Upper lobe of left lung (tissue), 6 donors: ENCODE measurements at regions not wholly inside any gene's neighbourhood (a gene's known extent, or its start where the extent isn't known, plus 50 kb on each side); places are given as distances from the start of the nearest gene placed in this dataset.

Experiments used
- ATAC-seq, 2 donors: fragments of 200-7000 bp; cut with Tn5 transposase; one replicate each; pipeline ENCODE4 v1.9.1; 2022; ENCODE audit warnings: mild to moderate bottlenecking in 2 of 2, moderate library complexity in 2 of 2; ENCODE audit not compliant: low FRiP score in 2 of 2
- DNase-seq, 2 donors: peaks; one replicate each; pipeline ENCODE4 v3.0.0-alpha.2; 2019 to 2020
- H3K27ac ChIP-seq, 4 donors: fragments of 200-600 bp; sonication (generic); one replicate each; pipeline ENCODE4 v1.5.1; 2016 to 2019
- H3K27me3 ChIP-seq, 4 donors: fragments of 200-600 bp; sonication (generic); one replicate each; pipeline ENCODE4 v1.5.1; 2017 to 2019
- H3K36me3 ChIP-seq, 4 donors: fragments of 200-600 bp; sonication (generic); one replicate each; pipeline ENCODE4 v1.5.1; 2016 to 2019
- H3K4me1 ChIP-seq, 4 donors: fragments of 200-600 bp; sonication (generic); one replicate each; pipeline ENCODE4 v1.5.1; 2018 to 2019
- H3K4me3 ChIP-seq, 4 donors: fragments of 200-600 bp; sonication (generic); one replicate each; pipeline ENCODE4 v1.5.1; 2017 to 2019; ENCODE audit warnings: mild to moderate bottlenecking in 2 of 4, moderate library complexity in 1 of 4
- H3K9me3 ChIP-seq, 4 donors: fragments of 200-600 bp; sonication (generic); one replicate each; pipeline ENCODE4 v1.5.1; 2018 to 2019
- CTCF ChIP-seq, 6 experiments: fragments of 450-650 bp in 4 of 6; fragments of 200-600 bp in 2 of 6; sonication (generic) in 2 of 6; IDR thresholded peaks; one replicate each; pipeline ENCODE4 v1.5.1; 2016 to 2019; ENCODE audit warnings: antibody characterized with exemption in 6 of 6
- EP300 ChIP-seq, 4 donors: sonication (generic); formaldehyde crosslinking; IDR thresholded peaks; one replicate each; pipeline ENCODE4 v1.5.1; 2017; ENCODE audit warnings: antibody characterized with exemption in 4 of 4, control low read depth in 2 of 4
- POLR2A ChIP-seq, 4 donors: fragments of 450-650 bp; IDR thresholded peaks; one replicate each; pipeline ENCODE4 v1.5.1; 2016 to 2017; ENCODE audit warnings: antibody characterized with exemption in 4 of 4, mild to moderate bottlenecking in 2 of 4
- POLR2AphosphoS5 ChIP-seq, 2 donors: sonication (generic); formaldehyde crosslinking; IDR thresholded peaks; one replicate each; pipeline ENCODE4 v1.5.1; 2017; ENCODE audit warnings: antibody characterized with exemption in 2 of 2
- WGBS, 2 donors: methylation state at CpG; one replicate each; pipeline ENCODE4 v1.1.5; 2017 to 2018; 5-methylcytosine and 5-hydroxymethylcytosine counted together
- donor health status: DM: no; HTN: no; CAD: no; lungs with moderate emphysema.
- donor health status: DM: no; HTN: yes; CAD: no; lungs with severe emphysema.

- ATAC-seq = no peak
These were observed 405.3 kb downstream of the LPIN1 start for GRCh38 chr2:12151716-12152115.

GRCh38 chr2:12152888-12153287 lies 406.5 kb downstream of the LPIN1 start:
- no peak overlapping the region for H3K27ac ChIP-seq
- TF ChIP-seq POLR2A (IDR thresholded peaks at IDR 0.05) (no peak), POLR2AphosphoS5 (IDR thresholded peaks at IDR 0.05) (no peak), EP300 (IDR thresholded peaks at IDR 0.05) (no peak), CTCF (IDR thresholded peaks at IDR 0.05) (no peak)
- no peak overlapping the region for H3K4me3 ChIP-seq
- ATAC-seq = no peak
- peaks cover 9 to 25% (median 11%) of the 10 kb centered on the region in 4 donors for H3K4me1 ChIP-seq
- no peaks in the 10 kb centered on the region for H3K36me3 ChIP-seq
- 83 to 84% methylated on average over 3 of the region's 3 CpGs for WGBS, 2 donors
- H3K27me3 ChIP-seq = no peaks in the 10 kb centered on the region
- no peak for DNase-seq
- H3K9me3 ChIP-seq = no peaks in the 10 kb centered on the region

More at GRCh38 chr2:12151716-12152115, 405.3 kb downstream of the LPIN1 start:
- no peak for DNase-seq
- Histone ChIP-seq H3K27ac (no peak overlapping the region), H3K4me1 (peaks cover 9 to 23% (median 11%) of the 10 kb centered on the region in 4 donors), H3K9me3 (no peaks in the 10 kb centered on the region), H3K27me3 (no peaks in the 10 kb centered on the region), H3K4me3 (no peak overlapping the region), H3K36me3 (no peaks in the 10 kb centered on the region)
- 54 to 60% methylated on average over 6 of the region's 6 CpGs for WGBS, 2 donors
- no peak for TF ChIP-seq POLR2A (IDR thresholded peaks at IDR 0.05)
- no peak for TF ChIP-seq EP300 (IDR thresholded peaks at IDR 0.05)
- TF ChIP-seq CTCF (IDR thresholded peaks at IDR 0.05) = no peak
- no peak for TF ChIP-seq POLR2AphosphoS5 (IDR thresholded peaks at IDR 0.05)

- Histone ChIP-seq H3K27ac (peak overlapping the region in 3 of 4 donors; percentile 7 to 46 (median 22)), H3K36me3 (no peaks in the 10 kb centered on the region), H3K4me3 (no peak overlapping the region), H3K27me3 (no peaks in the 10 kb centered on the region), H3K9me3 (no peaks in the 10 kb centered on the region), H3K4me1 (peaks cover 9 to 25% (median 11%) of the 10 kb centered on the region in 4 donors)
- 43 to 49% methylated on average over 6 of the region's 6 CpGs for WGBS, 2 donors
- ATAC-seq (peak; percentile 53 to 91), DNase-seq (peak in 1 of 2 donors; percentile 38)
- TF ChIP-seq POLR2A (IDR thresholded peaks at IDR 0.05) (no peak), CTCF (IDR thresholded peaks at IDR 0.05) (no peak), EP300 (IDR thresholded peaks at IDR 0.05) (peak in 1 of 4 donors; percentile 50), POLR2AphosphoS5 (IDR thresholded peaks at IDR 0.05) (peak; percentile 58 to 80)
These were observed 409.0 kb downstream of the LPIN1 start for GRCh38 chr2:12155303-12156051.

- Histone ChIP-seq H3K4me1 (peaks cover 9 to 25% (median 11%) of the 10 kb centered on the region in 4 donors), H3K27ac (peak overlapping the region in 1 of 4 donors; percentile 9), H3K27me3 (no peaks in the 10 kb centered on the region), H3K4me3 (no peak overlapping the region), H3K9me3 (no peaks in the 10 kb centered on the region), H3K36me3 (no peaks in the 10 kb centered on the region)
- TF ChIP-seq POLR2A (IDR thresholded peaks at IDR 0.05) (no peak), POLR2AphosphoS5 (IDR thresholded peaks at IDR 0.05) (no peak), EP300 (IDR thresholded peaks at IDR 0.05) (no peak), CTCF (IDR thresholded peaks at IDR 0.05) (no peak)
- ATAC-seq (no peak), DNase-seq (no peak)
- 67 to 78% methylated on average over 4 of the region's 4 CpGs for WGBS, 2 donors
These were observed 409.9 kb downstream of the LPIN1 start for GRCh38 chr2:12156349-12156748.

- peaks cover 5 to 8% (median 5%) of the 10 kb centered on the region in 4 donors for H3K4me1 ChIP-seq
- no peaks in the 10 kb centered on the region for H3K9me3 ChIP-seq
- TF ChIP-seq CTCF (IDR thresholded peaks at IDR 0.05) (no peak), POLR2AphosphoS5 (IDR thresholded peaks at IDR 0.05) (no peak), POLR2A (IDR thresholded peaks at IDR 0.05) (no peak), EP300 (IDR thresholded peaks at IDR 0.05) (no peak)
- no peaks in the 10 kb centered on the region for H3K27me3 ChIP-seq
- no peaks in the 10 kb centered on the region for H3K36me3 ChIP-seq
- no peak overlapping the region for H3K27ac ChIP-seq
- no peak overlapping the region for H3K4me3 ChIP-seq
- no peak for ATAC-seq
- 69 to 84% methylated on average over 1 of the region's 1 CpG for WGBS, 2 donors
- no peak for DNase-seq
These were observed 414.7 kb downstream of the LPIN1 start for GRCh38 chr2:12161085-12161484.
